ENCODE measurements at regions not wholly inside any gene's neighbourhood (a gene's known extent, or its start where the extent isn't known, plus 50 kb on each side); places are given as distances from the start of the nearest gene placed in this dataset.

GRCh38 chr18:61639886-61640285 is 252.9 kb downstream of the RNF152 start:
- H3K9me3 ChIP-seq (ENCODE audit: severe bottlenecking), result no peaks in the 10 kb centered on the region
- DNase-seq (ENCODE audit: low spot score) (no peak), ATAC-seq (ENCODE audit: low read depth) (no peak)
- H3K27ac ChIP-seq (ENCODE audit: poor library complexity, severe bottlenecking), result no peak overlapping the region
- H3K4me1 ChIP-seq (ENCODE audit: insufficient read depth, poor library complexity, severe bottlenecking), result no peaks in the 10 kb centered on the region
- no peak overlapping the region for H3K4me3 ChIP-seq (ENCODE audit: severe bottlenecking)
- TF ChIP-seq CTCF (IDR thresholded peaks at IDR 0.05; ENCODE audit: poor library complexity, severe bottlenecking), result no peak
- H3K36me3 ChIP-seq (ENCODE audit: low read depth), result no peaks in the 10 kb centered on the region
- no peaks in the 10 kb centered on the region for H3K27me3 ChIP-seq (ENCODE audit: insufficient read depth, poor library complexity, severe bottlenecking)

GRCh38 chr18:61637905-61638595 is 254.8 kb downstream of the RNF152 start:
- H3K27me3 ChIP-seq (ENCODE audit: insufficient read depth, poor library complexity, severe bottlenecking), result no peaks in the 10 kb centered on the region
- no peaks in the 10 kb centered on the region for H3K4me1 ChIP-seq (ENCODE audit: insufficient read depth, poor library complexity, severe bottlenecking)
- H3K9me3 ChIP-seq (ENCODE audit: severe bottlenecking), result no peaks in the 10 kb centered on the region
- no peaks in the 10 kb centered on the region for H3K36me3 ChIP-seq (ENCODE audit: low read depth)
- ATAC-seq (ENCODE audit: low read depth) (no peak), DNase-seq (ENCODE audit: low spot score) (no peak)
- H3K27ac ChIP-seq (ENCODE audit: poor library complexity, severe bottlenecking), result no peak overlapping the region
- no peak for TF ChIP-seq CTCF (IDR thresholded peaks at IDR 0.05; ENCODE audit: poor library complexity, severe bottlenecking)
- no peak overlapping the region for H3K4me3 ChIP-seq (ENCODE audit: severe bottlenecking)

GRCh38 chr18:61637319-61637718 is 255.5 kb downstream of the RNF152 start:
- no peak for TF ChIP-seq CTCF (IDR thresholded peaks at IDR 0.05; ENCODE audit: poor library complexity, severe bottlenecking)
- Histone ChIP-seq H3K4me3 (ENCODE audit: severe bottlenecking) (no peak overlapping the region), H3K27me3 (ENCODE audit: insufficient read depth, poor library complexity, severe bottlenecking) (no peaks in the 10 kb centered on the region), H3K9me3 (ENCODE audit: severe bottlenecking) (no peaks in the 10 kb centered on the region), H3K36me3 (ENCODE audit: low read depth) (no peaks in the 10 kb centered on the region), H3K27ac (ENCODE audit: poor library complexity, severe bottlenecking) (no peak overlapping the region), H3K4me1 (ENCODE audit: insufficient read depth, poor library complexity, severe bottlenecking) (no peaks in the 10 kb centered on the region)
- no peak for ATAC-seq (ENCODE audit: low read depth)
- no peak for DNase-seq (ENCODE audit: low spot score)

- H3K4me3 ChIP-seq (ENCODE audit: severe bottlenecking), result no peak overlapping the region
- DNase-seq (ENCODE audit: low spot score) (no peak), ATAC-seq (ENCODE audit: low read depth) (peak; percentile 73)
These were observed 256.8 kb downstream of the RNF152 start for GRCh38 chr18:61635901-61636528.

More at GRCh38 chr18:61635901-61636528, 256.8 kb downstream of the RNF152 start:
- no peaks in the 10 kb centered on the region for H3K4me1 ChIP-seq (ENCODE audit: insufficient read depth, poor library complexity, severe bottlenecking)
- peak; percentile 84 for TF ChIP-seq CTCF (IDR thresholded peaks at IDR 0.05; ENCODE audit: poor library complexity, severe bottlenecking)
- no peaks in the 10 kb centered on the region for H3K36me3 ChIP-seq (ENCODE audit: low read depth)
- no peaks in the 10 kb centered on the region for H3K27me3 ChIP-seq (ENCODE audit: insufficient read depth, poor library complexity, severe bottlenecking)
- no peak overlapping the region for H3K27ac ChIP-seq (ENCODE audit: poor library complexity, severe bottlenecking)
- H3K9me3 ChIP-seq (ENCODE audit: severe bottlenecking), result no peaks in the 10 kb centered on the region
